ENCODE measurements at regions not wholly inside any gene's neighbourhood (a gene's known extent, or its start where the extent isn't known, plus 50 kb on each side); places are given as distances from the start of the nearest gene placed in this dataset.

DNA sequence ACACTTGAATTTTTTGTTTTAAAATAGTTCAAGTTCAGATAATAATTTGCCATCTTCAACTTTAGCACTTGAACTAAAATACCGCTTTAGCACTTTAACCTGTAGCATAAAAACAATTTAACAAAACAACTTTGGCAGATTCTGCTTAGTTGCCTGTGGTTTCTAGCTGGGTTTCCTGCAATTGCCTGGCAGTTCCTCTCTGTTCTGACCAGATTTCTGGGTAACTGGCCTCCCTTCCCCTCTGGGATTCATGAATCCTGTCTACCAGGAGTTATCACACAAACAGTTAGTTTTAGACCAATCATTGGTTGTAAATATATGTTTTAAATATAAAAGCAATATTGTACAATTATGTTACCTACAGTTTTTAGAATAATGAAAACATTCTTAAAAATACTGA, 89.8 kb upstream of the HDAC9 start:
- TF ChIP-seq, protein P1, sequence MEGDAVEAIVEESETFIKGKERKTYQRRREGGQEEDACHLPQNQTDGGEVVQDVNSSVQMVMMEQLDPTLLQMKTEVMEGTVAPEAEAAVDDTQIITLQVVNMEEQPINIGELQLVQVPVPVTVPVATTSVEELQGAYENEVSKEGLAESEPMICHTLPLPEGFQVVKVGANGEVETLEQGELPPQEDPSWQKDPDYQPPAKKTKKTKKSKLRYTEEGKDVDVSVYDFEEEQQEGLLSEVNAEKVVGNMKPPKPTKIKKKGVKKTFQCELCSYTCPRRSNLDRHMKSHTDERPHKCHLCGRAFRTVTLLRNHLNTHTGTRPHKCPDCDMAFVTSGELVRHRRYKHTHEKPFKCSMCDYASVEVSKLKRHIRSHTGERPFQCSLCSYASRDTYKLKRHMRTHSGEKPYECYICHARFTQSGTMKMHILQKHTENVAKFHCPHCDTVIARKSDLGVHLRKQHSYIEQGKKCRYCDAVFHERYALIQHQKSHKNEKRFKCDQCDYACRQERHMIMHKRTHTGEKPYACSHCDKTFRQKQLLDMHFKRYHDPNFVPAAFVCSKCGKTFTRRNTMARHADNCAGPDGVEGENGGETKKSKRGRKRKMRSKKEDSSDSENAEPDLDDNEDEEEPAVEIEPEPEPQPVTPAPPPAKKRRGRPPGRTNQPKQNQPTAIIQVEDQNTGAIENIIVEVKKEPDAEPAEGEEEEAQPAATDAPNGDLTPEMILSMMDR (conservative IDR thresholded peaks at IDR 0.05 in 1 of 2, IDR thresholded peaks at IDR 0.05 in 1 of 2; ENCODE audit: extremely low read depth in 1 of 2, insufficient read depth in 1 of 2, low read depth in 1 of 2, low read length in 2 of 2): no peak
- no peak for TF ChIP-seq EZH2 (IDR thresholded peaks at IDR 0.05; ENCODE audit: borderline replicate concordance, low read length)
